NCI-H1436 treated with DMSO at 0.1 percent for 48 hours (cell line): ENCODE measurements at regions not wholly inside any gene's neighbourhood (a gene's known extent, or its start where the extent isn't known, plus 50 kb on each side); places are given as distances from the start of the nearest gene placed in this dataset.

Experiments used
- DNase-seq: peaks from one replicate; lab custom pipeline; 2025; lab: John Stamatoyannopoulos, UW

DNA sequence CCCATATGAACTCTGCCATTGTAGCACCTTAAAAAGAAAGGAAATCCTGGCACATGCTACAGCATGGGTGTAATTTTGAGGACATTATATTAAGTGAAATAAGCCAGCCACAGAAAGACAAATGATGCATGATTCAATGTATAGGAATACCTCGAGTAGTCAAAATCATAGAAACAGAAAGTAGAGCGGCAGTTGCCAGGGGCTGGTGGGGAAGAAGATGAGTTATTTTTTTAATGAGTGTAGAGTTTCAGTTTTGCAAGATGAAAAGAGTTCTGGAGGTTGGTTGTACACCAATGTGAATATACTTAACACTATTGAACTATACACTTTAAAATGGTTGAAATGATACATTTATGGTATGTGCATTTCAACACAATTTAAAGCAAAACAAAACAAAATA, 133.0 kb downstream of the ZDHHC21 start:
- no peak for DNase-seq

DNA sequence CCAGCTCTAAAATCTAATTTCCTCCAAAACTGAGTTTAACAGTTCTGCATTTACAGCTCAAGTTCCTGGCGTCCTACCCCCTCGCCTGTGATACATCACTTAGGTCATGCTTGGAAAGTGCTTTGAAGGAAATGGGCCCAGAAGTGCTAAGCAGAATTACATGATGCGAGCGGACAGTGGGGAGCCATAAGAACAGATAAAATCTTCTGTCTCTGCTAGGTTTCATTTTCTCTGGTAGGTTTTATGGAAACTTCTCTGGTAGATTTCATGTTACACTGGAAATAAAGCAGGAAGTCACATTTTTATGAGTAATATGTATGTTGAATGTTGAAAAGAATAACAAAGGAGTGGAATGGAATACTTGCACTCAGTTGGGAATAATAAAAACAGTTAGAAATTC, 138.3 kb downstream of the ZDHHC21 start:
- no peak for DNase-seq

DNA sequence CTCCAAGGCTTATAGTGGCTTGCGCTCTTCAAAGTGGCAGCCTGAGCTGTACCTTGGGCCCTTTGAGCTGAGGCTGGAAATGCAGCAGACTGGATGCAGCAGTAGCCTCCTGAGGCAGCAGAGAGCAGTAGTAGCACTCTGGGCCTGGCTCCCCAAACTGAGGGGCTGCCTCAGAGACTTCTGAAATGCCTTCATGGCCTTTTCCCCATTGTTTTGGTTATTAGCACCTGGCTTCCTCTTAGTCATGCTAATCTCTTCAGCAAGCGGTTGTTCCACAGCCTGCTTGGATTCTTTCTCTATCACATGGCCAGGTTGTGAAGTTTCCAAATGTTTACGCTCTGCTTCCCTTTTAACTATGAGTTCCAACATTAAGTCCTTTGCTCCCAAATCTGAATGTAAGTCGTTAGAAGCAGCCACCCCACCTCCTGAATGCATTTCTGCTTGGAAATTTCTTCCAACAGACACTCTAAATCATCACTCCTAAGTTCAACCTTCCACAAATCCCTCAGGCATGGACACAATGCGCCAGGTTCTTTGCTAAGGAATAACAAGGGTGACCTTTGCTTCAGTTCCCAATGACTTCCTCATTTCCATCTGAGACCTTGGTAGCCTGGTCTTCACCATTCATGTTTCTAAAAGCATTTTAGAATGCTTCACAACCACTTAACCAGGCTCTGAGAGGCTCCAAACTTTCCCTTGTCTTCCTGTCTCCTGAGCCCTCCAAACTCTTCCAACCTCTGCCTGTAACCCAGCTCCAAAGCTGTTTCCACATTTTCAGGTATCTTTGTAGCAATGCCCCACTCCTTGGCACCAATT, 145.8 kb downstream of the ZDHHC21 start:
- DNase-seq: no peak

DNA sequence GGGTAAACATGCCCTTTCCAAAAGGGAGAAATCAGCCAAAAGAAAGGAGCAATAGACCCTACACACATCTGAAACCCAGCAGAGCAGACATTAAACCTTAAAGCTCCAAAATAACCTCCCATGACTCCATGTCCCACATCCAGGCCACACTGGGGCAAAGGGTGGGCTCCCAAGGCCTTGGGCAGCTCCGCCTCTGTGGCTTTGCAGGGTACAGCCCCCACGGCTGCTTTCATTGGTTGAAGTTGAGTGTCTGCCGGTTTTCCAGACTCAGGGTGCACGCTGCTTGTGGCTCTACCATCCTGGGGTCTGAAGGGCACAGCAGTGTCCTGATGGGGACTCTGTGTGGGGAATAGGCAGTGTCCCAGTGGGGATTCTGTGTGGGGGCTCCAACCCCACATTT, 146.5 kb downstream of the ZDHHC21 start:
- no peak for DNase-seq

DNA sequence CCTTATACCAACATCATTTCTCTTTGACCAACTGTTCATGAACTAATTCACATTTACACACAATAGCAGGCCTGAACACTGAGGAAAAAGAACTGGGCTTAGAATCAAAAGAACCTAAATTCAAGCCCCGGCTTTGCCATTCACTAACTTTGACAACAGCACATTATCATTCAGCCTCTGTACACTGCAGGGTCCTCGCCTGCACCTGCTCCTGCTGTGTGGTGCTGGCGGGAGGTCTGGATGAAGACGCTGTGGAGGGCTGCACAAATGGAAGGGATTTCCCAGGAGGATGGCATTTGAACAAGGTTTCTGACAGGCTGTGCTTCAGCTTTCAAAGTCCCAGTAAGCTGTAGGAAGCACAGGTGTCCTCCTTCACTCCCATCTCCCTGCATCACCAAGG, 151.2 kb downstream of the ZDHHC21 start:
- DNase-seq: no peak

DNA sequence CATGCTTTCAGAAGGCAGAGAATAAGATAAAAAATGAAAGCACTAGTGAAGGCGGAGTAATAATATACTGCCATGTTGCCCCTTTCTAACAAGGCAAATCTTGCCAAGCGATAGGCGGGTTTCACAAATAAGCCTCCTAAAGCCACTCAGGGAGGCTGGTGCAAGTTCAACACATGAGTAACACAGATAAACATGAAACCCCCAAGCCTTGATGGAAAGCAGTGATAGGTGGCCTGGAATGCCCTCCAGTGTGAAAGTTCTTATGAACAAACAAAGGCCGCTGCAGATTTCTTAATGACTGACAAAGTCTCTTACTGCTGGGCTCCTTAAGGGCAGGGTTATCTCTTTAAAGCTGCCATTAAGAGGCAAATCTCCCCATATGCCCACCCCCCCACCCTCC, 154.7 kb downstream of the ZDHHC21 start:
- no peak for DNase-seq

DNA sequence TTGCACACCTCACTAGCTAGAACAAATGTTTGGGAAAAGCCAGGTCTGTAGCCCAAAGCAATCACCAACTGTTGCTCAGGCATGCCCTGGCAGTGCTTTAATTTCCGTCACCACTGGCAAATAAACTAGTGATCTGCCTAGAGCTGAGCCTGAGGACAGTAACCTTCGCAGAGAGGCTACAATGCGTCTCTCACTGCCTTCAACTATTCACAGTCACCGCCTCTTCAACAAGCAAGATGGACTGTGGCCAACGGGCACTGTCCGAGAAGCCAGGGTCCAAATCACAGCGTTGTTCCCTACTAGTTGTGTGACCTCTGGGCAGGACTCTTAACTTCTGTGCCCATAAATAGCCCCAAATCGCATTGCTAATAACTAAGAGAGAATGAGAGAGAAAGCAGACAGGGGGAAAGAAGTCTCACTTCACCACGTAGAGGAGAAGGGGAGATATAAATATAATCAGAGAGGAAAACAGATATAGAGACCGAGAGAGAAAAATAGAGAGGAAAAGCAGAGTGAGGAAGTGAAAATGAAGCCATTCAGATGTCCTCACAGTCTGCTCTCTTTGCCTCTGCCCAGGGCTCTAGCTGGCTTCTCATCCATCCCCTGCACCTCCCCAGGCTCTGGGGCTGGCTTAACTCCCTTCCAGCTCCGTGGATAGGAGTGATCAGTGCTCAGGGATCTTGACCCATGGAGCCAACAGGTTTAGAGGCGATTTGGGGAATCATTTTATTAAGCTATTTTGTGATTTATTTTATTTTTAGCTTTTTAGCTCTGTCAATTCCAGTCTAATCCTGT, 157.9 kb downstream of the ZDHHC21 start:
- DNase-seq: no peak

GRCh38 chr9:14533867-14534640, 159.2 kb downstream of the ZDHHC21 start:
- no peak for DNase-seq

DNA sequence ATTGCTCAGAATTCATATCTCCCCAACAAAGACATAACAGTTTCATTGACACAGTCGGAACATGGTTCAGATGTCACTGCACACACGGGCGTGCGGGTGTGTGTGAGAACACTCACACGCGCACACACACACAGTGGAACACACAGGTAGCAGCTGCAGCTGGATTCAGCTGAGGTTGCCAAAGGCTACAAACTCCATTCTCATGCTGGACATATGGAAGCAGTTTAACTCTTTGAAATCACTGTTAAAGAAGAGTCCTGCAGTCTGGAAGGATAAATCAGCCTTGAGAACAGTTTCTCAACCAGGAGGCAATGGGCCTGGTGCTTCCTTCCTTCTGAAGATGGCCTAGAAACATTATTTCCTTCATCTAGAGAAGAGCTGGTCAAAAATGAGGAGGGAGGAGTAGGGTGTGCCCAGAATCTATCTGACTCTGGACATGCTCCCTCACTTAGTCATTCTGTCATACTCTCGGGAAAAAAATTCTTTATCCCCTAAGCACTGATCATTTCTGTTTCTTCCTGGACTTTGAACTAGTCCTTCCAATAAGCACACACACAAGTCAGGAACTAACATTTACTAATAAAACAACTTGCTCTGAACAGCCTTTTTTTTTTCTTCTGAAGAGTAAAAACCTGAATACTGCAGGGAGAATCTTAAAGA, 160.6 kb downstream of the ZDHHC21 start:
- DNase-seq: no peak

DNA sequence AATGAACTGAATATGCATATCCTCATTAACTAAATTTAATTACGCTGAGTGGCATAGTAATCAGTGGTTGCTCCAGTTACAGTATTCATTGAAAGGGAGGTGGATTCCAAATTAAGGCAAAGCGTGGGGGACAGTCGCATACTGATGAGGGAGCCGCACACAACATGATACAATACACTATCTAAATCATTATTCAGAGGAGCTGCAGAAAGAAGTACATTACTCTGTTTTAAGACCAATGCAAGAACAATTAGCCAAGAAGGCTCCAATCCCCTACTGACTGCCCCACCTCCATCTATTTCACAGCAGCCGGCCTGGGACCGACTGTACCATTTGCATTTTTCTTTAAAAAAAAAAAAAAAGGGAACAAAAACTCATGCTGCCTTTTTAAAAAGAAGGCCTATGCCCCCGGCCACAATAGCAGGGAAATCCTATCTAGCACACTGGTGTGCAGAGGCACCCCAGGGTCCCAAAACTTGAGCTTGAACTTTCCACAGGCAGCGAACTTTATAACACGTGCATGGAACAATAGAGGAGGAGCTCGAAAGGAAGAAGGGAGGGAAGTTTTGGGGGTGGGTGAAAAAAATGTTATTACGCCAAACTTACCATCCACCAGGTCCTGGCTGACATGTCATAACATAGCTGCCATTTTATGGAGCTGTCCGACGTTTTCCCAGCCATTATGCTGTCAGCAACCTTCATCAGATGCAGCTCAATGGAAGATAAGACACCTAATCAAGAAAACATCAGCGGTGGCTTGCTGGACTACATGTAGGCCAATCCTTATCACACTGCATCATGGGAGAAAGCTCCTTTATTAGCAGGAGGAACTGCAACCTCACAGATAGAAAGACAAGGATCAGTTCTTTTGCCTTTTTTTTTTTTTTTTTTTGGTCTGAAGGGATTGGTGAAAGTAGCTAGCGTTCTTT, 161.6 kb downstream of the ZDHHC21 start:
- no peak for DNase-seq

GRCh38 chr9:14530841-14531240, 162.4 kb downstream of the ZDHHC21 start:
- DNase-seq: no peak

DNA sequence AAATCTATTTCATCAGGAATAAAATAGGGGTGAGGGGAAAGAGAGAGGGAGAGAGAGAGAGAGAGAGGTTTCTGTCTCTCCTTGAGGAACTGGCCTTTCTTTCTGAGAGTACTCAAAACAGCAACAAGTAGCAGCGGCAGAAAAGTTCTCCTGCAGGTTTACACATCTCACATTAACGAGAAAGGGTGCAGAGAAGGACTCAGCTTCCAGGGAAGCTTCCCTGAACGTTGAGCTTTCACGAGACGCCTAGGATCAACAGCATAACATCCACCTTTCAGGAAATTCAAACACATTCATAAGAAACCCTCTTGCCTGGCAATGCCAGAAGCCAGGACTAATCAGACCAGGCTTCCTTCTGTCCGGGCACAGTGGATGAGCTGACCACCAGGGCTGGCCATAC, 162.9 kb downstream of the ZDHHC21 start:
- no peak for DNase-seq

GRCh38 chr9:14529629-14530028, 163.6 kb downstream of the ZDHHC21 start:
- no peak for DNase-seq

DNA sequence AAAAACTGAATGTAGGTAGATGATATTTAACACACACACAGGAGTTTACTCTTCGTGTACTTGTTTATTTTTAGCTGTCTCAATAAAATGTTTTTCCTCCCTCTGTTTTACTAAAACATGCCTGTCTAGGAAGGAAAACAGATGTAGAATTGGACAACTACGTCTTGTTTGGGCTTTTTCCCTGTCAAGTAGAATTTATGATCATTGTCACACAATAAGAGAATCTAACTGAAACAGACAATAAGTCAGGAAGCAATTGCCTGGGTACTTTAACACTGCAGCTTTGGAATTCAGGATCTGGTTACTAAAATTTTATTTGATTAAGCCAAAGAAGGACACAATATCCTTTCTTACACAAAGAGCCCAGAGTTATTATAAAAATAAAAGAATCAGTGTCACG, 164.2 kb downstream of the ZDHHC21 start:
- no peak for DNase-seq

GRCh38 chr9:14526504-14526903, 166.7 kb downstream of the ZDHHC21 start:
- no peak for DNase-seq

- DNase-seq: peak; percentile 28
Measured at GRCh38 chr9:14525856-14526255, 167.4 kb downstream of the ZDHHC21 start.

DNA sequence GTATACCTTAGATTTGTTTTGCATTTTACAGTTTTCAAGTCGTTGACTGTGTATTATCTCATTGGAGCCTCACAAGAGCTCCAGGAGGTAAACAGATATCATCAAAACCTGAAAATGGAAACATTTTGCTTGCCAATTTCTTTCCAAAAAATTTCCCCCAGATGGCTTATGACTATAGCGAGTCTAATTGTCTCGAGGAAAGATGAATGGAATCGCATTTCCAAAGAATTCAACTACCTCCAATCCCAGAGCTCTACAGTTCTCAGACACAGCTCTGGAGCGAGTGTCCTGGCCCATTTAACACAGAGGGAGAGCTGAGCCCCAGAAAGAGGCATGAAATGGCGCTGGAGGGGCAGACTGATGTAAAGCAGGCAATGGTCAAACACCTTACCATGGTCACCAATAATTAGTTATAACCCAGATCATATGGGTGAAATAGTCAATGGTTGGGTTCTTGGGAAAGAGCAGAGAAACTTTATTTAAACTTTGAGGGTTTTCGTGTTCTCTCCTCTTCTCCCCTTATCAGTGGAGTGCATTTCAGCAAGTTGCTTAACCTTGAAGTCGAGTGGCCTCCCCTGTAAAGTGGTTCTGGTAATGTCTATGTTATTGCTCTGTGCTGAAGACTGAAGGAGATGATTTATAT, 168.2 kb downstream of the ZDHHC21 start:
- DNase-seq: peak; percentile 68

DNA sequence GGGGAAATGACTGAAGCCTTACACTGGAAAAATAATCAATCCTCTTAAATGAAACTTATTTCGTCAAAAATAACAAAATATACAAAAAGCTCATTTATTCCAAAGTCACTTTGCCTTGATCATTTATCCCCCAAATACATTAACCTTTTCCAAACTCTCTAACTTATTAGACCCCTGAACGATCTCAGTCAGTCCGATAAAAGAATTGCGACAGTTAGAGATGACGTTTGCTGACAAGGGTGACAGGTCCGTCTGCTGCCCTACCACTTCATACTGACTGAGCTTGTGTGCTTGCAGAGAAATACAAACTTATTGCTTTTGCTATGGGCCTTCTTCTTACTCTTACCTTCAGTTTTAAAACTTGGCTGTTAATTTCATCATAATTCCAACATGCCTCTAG, 169.7 kb downstream of the ZDHHC21 start:
- no peak for DNase-seq

GRCh38 chr9:14522627-14523379, 170.4 kb downstream of the ZDHHC21 start:
- DNase-seq: no peak

GRCh38 chr9:14520341-14520740, 172.9 kb downstream of the ZDHHC21 start:
- no peak for DNase-seq
